LoVo (cell line): ENCODE measurements at regions not wholly inside any gene's neighbourhood (a gene's known extent, or its start where the extent isn't known, plus 50 kb on each side); places are given as distances from the start of the nearest gene placed in this dataset.
A peak's percentile ranks its signal among the peaks of the same experiment; 100 is the strongest.

ENCODE experiments used
- DNase-seq: peaks from one replicate; pipeline ENCODE4 v3.0.0-alpha.2; 2016; ENCODE audit warnings: low spot score

DNA sequence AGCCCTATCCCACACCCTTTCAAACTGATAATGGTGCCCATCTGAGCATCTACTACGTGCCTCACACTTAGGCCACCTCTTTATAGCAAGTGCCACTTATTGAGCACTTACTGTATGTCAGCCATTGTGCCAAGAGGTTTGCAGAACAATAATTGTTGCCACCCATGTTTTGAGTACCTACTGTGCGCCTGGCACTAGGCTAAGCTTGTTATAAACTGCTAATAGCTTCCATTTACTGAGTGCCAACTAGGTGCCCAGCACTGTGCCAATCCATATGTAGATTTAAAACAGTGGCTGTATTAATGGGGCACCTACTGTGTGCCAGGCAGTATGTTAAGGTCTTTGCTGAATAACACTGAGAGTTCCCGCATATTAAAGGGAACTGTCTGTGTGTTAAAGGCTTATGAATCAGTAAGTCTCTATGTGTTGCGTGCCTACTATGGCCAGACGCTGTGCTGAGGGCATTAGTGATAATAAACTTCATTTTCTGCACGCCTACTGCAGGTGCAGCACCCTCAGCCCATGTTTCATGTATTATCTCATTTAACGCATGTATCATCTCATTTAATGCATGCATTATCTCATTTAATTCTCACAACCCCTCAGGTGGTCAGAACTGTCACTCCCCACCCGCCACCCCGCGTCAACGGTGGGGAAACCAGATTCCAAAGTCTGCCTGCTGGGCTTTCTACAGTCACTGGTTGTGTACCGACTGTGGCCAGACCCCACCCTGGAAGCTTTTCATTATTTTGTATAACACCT is 105.0 kb downstream of the PTPRS start:
- DNase-seq: no peak

DNA sequence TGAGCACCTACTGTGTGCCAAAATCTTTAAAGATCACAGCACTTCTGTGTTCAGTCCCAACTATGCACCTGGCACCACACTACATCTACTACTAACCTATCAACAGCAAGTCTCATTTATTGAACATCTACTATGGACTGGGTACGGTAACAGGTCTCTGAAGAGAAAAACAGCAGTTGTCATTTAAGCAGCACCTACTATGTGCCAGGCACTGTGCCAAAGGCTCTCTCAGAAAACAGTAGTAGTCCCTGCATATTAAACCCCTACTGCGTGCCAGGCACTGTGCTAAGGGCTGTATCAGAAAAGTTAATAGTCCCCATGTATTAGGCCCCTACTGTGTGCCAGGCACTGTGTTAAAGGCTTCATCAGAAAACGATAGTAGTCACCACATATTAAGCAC is 106.2 kb downstream of the PTPRS start:
- no peak for DNase-seq

DNA sequence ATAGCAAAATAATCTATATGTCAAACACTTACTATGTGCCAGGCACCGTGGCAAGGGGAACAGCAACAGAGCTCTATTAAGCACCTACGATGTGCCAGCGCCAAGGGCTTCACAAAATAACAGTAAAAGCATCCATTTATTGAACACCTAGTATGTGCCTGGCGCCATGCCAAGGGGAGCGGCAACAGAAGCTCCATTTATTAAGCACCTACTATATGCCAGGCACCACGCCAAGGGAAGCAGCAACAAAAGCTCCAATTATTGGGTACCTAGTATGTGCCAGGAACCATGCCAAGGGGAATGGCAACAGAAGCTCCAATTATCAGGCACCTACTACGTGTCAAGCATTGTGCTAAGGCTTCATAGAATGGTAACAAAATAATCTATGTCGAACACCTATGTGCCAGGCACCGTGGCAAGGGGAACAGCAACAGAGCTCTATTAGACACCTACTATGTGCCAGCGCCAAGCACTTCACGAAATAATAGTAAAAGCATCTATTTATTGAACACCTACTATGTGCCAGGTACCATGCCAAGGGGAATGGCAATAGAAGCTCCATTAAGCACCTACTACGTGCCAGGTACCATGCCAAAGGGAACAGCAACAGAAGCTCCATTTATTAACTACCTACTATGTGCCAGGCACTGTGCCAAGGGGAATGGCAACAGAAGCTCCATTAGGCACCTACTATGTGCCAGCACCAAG is 107.7 kb downstream of the PTPRS start:
- DNase-seq: no peak

DNA sequence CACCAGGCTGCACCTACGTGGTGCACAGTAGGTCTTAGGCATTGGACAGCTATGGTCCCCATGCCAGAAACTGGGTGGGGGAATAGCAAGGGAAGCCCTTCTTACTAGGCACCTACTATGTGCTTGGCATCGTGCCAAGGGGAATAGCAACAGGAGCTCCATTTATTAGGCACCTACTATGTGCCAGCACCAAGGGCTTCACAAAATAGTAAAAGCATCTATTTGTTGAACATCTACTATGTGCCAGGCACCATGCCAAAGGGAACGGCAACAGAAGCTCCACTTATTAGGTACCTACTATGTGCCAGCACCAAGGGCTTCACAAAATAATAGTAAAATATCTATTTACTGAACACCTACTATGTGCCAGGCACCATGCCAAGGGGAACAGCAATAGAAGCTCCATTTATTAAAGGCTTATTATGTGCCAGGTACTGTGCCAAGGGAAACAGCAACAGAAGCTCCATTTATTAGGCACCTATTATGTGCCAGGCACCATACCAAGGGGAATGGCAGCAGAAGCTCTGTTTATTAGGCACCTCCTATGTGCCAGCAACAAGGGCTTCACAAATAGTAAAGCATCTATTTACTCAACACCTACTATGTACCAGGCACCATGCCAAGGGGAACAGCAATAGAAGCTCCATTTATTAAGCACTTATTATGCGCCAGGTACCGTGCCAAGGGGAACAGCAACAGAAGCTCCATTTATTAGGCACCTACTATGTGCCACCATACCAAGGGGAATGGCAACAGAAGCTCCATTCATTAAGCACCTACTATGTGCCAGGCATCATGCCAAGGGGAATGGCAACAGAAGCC is 108.5 kb downstream of the PTPRS start:
- DNase-seq: no peak

DNA sequence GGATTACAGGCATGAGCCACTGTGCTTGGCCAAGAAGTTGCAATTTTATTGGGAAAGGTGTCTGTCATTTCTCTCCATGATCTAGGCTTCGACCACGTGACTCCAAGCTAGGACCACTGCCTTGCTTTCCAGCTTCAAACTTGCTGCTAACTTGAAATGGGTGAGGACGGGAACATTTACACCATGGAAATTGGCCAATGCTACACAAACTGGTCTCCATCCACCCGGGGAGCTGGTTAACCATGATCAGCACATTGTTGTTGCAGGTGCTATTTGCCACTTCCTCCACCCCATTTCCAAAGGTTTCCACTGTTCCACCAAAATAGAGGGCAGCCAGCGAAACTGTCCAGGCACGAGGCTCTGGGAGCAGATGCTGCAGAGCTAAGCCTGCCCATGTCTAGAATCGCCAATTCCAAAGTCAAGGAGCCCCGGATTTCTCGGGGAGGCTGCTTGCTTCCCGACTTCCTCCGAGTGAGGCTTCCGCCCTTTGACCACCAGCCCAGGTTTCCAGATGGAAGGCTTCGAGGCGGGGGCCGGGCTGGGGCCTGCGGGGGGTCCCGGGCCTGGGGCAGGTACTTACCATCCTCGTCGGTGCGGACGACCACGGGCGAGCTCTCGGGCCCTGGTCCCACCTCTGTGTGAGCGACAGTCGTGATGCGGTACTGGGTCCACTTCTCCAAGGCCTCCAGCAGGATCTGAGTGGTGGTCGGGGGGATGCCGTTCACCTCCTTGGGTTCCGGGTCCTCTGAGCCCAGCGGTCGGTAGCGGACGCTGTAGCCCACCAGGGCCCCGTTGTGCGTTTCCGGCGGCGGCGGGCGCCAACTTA is 109.7 kb downstream of the PTPRS start:
- DNase-seq: no peak

DNA sequence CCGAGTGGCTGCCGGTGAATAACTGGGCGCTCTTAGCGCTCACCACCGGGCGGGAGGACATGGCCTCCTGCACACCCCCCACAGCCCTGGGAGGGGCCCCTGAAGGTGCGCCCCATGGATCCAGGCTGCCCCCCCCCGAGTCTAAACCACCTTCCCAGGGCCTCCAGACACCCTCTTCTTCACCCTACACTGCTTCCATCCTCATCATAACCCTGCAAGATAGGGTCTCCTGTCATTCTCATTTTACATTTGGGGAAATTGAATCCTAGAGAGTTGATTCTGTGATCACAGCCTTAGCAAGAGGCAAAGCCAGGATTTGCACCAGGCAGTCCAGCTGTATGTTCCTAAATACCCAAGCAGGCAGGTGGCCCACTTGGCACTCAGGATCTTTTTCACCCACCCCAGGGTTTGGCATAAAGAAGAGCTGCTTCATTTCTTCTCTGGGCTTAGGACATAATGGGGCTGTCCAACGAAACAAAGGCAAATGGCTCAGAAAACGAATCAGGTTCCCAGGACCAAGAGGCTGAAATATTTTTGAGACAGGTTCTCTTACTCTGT is 110.8 kb downstream of the PTPRS start:
- no peak for DNase-seq

DNA sequence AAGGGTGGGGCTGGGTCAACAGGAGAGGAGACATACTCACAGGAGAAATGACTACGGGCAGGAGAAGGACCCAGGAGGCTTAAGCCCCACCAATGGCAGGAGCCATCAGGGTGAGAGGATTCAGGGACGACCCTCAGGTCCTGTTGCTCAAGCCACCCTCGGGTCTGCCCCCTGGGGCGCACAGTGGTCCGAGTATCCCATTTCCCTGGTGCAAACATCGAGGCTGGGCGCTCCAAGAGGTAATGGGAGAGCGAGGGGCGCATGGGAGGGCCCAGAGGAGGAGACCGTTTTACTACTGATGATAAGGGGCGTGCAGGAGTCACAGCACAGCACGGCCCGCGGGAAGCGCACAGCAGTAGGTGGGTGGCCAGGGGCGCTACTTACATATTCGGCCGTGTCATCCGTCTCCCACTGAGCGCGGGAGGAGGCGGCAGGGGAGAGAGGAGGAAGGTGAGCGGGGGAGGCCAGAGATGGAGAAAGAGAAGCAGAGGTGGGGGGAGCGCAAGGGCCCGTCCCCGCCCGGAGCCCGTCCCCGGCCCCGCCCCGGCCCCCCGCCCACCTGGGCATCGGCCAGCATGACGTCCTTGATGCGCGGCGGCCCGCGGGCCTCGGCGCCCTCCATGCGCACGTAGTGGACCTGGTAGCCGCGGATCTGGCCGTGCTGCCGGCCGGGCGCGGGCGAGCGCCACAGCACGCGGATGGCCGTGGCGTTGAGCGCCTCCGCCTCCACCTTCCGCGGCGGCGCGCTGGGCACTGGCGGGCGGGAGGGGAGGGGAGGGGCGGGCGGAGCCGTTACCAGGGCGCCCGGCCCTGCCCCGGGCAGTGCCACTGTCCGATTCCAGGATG is 111.5 kb downstream of the PTPRS start:
- peak; percentile 43 for DNase-seq

DNA sequence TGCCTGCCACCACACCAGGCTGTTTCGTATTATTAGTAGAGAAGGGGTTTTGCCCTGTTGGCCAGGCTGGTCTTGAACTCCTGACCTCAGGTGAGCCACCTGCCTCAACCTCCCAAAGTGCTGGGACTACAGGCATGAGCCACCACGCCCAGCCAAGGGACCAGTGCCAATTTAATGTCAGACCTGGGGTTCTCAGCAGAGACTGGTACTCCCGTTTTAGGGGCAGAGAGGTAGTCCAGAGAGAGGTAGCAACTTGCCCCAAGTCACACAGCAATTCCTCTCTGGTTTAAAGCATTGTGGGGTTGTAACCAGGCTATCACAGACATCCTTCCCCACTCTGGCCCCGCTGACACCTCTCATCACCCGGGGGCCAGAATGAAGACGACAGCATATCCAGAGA is 112.1 kb downstream of the PTPRS start:
- DNase-seq: no peak

DNA sequence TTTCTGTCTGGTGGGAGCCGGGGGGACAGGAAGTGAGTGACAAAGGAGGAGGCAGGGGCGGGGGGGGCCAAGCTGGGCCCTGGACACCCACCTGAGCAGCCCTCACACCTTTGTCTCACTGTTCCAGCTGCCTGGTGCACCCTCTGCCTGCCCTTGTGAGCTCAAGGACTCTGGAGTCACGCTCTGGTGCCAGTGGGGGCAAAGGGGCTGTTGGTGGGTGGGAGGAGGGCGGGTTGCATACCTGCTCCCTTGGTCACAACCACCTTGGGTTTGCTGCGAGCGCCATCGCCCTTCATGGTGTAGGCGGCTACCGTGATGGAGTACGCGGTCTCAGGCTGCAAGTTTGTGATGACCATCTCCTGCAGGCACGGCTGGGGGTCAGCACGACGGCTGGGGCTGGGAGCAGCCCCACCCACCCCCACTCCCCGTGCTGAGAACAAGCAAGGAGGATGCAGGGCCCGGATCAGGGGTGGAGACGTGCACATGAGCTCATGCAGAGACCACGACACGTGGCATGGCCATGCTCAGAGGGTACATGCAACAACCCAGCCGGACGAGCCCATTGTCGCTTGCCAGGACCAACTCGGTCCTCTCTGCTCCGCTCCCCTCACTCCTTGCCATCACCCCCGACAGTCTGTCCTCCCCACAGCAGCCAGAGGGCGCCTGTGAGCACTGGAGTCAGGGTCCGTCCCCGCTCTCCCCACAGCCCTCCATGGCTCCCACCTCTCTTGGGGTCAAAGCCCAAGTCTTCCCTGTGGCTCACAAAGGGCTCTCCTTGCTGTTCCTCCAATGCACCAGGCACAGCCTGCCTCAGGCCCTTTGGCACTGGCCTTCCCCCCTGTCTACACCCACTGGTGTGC is 114.9 kb downstream of the PTPRS start:
- DNase-seq: no peak

DNA sequence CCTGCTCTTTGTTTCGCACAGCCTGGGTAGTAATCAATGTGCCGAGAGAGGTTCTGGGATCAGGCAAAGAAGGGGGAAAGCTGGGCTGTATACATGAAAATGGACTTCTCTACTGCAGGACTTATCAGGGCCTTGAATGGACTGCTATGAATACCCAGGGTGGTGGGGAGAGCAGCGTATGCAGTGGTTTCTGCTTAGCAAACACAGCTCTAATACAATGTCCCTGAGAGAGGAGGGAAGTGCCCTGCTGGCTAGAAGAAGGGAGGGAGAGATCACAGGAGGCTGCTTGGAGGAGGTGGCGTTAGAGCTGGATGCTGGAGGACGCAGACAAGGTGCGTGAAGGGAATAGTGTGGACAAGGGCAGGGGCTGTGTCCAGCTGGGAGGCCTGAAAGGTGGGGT is 116.1 kb downstream of the PTPRS start:
- DNase-seq: no peak

DNA sequence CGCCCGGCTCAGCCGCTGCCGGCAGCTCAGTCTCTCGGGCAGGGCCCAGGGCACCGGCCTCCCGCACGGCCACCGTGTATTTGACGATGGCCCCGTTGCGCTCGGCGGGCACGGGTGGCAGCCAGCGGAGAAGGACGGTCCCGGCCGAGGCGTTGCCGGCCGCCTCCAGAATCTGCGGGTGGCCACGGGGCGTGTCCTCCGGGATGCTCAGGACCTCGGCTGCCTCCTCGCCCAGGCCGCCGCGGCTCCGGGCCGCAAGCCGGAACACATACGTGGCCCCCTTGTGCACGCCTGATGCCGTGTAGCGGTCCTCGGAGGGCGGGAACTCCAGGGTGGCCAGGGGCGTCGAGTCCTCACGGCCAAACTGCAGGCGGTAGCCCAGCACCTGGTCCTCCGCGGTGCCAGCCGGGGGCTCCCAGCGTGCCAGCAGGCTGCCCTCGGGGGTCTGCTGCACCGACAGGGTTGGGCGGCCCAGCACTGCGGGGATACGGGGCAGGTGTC is 117.7 kb downstream of the PTPRS start:
- DNase-seq: no peak

DNA sequence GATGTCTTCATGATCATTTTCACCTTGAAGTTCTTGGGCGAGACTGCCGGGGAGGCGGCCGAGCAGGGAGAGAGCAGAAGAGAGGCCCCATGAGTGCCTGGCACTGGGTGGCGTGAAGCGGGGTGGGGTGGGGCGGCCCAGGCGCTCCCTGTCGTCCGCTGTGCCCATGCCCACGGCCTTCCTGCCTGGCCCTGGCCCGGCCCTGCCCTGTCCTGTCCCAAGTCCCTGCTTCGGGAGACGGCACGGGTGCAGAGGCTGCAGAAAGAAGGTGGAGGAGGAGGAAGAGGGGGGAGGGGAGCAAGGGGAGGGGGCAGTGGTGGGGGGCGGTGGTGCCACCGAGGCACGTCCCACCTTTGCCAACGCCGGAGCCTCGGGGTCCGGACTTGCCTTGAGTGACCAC is 118.4 kb downstream of the PTPRS start:
- no peak for DNase-seq

DNA sequence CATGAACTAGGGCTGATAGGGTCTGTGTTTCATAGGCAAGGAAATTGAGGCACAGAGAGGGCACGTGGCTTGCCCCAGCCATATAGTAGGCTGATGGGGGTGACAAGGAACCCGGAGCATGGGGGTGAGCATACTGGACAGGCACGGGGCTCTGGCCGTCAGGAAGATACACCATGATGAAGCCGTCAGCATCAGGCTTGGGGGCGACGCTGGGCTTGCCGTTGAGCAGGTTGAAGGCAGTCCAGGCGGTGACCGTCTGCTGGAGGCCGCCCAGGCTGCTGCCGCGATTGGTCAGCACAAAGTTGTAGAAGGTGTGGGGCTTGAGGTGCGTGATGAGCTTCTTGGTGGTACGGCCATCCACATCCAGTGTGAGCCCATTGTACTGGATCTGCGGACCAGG is 119.7 kb downstream of the PTPRS start:
- DNase-seq: no peak

DNA sequence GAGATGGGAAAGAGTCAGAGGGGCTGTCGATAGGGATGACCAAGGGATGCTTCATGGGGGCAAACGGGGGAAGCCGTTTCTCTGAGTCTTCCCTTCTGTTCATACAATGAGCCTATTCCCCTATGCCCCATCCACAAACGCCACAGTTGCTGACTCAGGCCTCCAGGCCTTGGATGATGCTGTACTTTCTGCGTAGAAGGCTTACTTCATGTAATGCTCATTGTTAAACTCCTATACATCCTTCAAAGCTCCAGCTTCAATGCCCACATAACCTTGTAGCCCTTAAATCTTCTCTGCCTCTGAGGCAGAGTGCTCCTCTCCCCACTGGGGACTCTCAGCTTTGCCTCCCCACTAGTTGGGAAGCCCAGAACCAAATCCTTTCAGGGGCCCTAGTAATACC is 120.3 kb downstream of the PTPRS start:
- DNase-seq: no peak

DNA sequence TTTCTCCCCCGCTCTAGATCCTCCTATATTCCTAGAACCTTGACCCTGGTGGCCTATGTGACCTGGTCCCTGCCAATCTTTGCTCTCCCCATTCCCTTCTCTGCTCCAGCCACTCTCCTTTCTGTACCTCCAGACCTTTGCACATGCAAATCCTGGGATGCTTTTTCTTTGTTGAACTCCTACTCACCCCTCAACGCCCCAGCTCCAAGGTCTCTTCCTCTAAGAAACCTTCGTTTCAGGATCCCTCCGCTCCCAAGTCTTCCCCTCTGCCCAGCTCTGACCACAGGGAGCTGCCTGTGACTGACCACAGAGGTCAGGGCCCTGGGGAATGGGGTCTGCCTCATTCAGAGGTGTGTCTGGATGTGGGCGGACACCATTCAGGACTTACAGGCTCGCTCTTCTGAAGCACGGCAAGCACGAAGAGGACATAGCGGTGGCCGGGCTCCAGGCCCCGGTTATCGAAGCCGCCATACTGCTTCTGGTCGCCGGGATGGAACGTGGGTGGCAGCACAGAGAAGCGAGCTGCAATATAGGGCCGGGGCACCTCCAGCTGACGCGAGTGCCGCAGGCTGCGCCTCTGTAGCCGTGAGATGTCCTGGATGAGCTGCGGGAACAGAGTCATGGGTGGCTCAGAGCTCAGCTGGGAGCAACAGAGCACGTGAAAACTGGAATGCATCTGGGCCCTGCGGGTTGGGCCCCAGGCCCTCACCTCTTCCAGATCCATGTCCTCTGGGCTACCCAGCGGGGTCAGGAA is 120.9 kb downstream of the PTPRS start:
- DNase-seq: no peak

DNA sequence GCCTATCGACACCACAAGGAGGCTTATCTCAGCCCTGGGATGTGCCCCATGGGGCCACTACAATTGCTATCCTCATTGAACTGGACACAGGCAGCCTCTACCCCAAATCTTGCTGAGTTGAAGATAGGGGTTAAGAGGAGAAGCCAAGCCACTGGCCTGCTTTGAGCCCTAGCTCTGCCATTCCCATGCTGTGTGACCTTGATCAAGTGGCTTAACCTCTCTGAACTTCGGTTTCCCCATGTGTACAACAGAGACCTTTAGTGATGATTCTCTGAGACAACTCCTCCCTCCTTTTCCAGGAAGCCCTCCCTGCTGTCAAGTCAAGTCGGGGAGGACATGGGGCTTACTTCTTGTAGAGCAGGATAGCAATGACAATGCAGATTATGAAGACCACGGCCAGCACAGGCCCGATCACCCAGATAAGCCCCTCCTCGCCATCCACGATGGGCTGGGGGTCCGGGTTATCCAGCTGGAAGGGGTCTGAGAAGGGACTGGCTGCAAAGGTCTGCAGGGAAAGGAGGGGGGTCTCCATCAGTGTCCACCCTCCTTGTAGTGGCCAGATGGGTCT is 121.6 kb downstream of the PTPRS start:
- no peak for DNase-seq

DNA sequence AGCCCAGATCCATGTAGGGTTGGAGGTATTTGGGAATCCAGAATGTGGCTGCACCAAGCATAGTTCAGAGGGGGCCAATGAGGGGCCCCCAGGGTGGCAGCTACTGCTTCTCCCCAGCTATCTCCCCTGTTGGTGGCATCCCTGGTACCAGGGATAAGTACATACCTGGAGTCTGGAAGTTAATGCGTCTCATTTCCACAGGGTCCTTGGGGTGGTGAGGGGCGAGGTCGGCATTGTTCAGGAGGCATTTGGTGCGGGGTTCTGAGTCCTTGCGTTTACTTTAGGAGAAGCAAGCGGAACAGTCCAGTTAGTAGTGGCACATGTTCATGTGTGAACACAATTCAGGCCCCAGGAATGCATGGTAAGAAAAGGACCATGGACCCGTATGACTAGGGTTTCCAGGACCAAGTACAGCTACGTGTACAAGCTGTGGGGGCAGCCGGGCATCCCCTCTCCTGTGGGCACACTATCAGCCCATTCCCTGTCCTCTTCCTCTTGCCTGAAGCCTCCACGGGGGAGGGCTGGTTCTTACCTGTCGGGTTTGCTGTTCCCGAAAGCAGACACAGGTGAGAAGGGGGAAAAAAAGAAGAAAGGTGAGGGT is 122.3 kb downstream of the PTPRS start:
- DNase-seq: no peak

DNA sequence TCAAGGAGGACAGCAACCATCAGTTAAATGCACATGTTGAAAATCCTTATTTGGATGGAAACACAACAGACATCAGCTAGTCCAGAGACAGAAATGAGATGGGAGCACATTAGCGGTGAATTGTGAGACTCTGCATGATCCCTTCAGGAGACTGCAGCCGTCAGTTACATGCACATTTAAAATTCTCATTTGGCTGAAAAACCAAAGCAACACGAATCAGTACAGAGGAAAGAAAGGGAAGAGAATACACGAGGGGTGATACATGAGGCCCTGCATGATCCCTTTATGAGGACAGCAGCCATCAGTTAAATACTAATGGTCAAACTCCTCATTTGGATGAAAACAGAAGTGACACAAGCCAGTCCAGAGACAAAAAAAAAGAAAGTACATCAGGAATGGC is 123.4 kb downstream of the PTPRS start:
- no peak for DNase-seq
